GM12878 (cell line): ENCODE measurements at regions not wholly inside any gene's neighbourhood (a gene's known extent, or its start where the extent isn't known, plus 50 kb on each side); places are given as distances from the start of the nearest gene placed in this dataset.

Source experiments
- ATAC-seq: fragments of 200-7000 bp; cut with Tn5 transposase; 3 replicates; pipeline ENCODE4 v1.9.1; 2020; ENCODE audit warnings: mild to moderate bottlenecking, moderate library complexity
- BruUV-seq: library from RNA; stranded (reverse); fragments of 400-500 nt; replicated peaks from 2 replicates; lab custom pipeline; 2021; lab: Mats Ljungman, UMichigan
- CTCF ChIA-PET: fragments of 300-600 bp; sonication (Branson Sonifier 250); formaldehyde crosslinking; extraction: SDS; loops from one replicate; lab custom pipeline; 2021; ENCODE audit warnings: inconsistent platforms; lab: Yijun Ruan, JAX
- POLR2A ChIA-PET: fragments of 350-600 bp; formaldehyde crosslinking; extraction: SDS; loops from one replicate; lab custom pipeline; 2021; ENCODE audit warnings: inconsistent platforms; lab: Charles Lee
- RAD21 ChIA-PET: fragments of 300-600 bp; sonication (Branson Sonifier 250); formaldehyde crosslinking; loops from one replicate; lab custom pipeline; 2023; ENCODE audit warnings: antibody characterized with exemption; ENCODE audit not compliant: unreplicated experiment; lab: Charles Lee
- SMC1A ChIA-PET: fragments of 300-600 bp; sonication (Branson Sonifier 250); formaldehyde crosslinking; loops from one replicate; lab custom pipeline; 2023; ENCODE audit not compliant: unreplicated experiment, uncharacterized antibody; lab: Charles Lee
- DNase-seq: peaks from one replicate; pipeline ENCODE4 v3.0.0-alpha.2; 2011; ENCODE audit warnings: low read depth, low spot score
- FAIRE-seq: peaks from 3 replicates; lab custom pipeline; 2011; peaks lifted over from hg19 to GRCh38; lab: Jason Lieb, UNC
- H2AFZ ChIP-seq: 2 replicates; pipeline ENCODE4 v1.6.0; 2011; ENCODE audit warnings: low read depth, low read length, control low read depth; ENCODE audit not compliant: control insufficient read depth
- H3K27ac ChIP-seq: 2 replicates; pipeline ENCODE4 v1.5.1; 2011; ENCODE audit warnings: control low read depth; ENCODE audit not compliant: control insufficient read depth, insufficient read depth
- H3K27me3 ChIP-seq, 2 experiments: replicated peaks in 1 of 2; 2 replicates each; pipeline versions ENCODE4 v1.6.0 to v1.6.1; 2011; ENCODE audit warnings: low read length in 1 of 2; ENCODE audit not compliant: control insufficient read depth in 2 of 2, insufficient read depth in 2 of 2
- H3K36me3 ChIP-seq, 2 experiments: 2 replicates each; pipeline ENCODE4 v1.5.1; 2011; ENCODE audit warnings: low read length in 1 of 2; ENCODE audit not compliant: control insufficient read depth in 2 of 2, insufficient read depth in 2 of 2
- H3K4me1 ChIP-seq: 2 replicates; pipeline ENCODE4 v1.6.1; 2011; ENCODE audit warnings: mild to moderate bottlenecking, low read length, moderate library complexity, mixed read lengths; ENCODE audit not compliant: control insufficient read depth, insufficient read depth
- H3K4me2 ChIP-seq: 2 replicates; pipeline ENCODE4 v1.6.0; 2011; ENCODE audit warnings: control low read depth; ENCODE audit not compliant: control insufficient read depth, insufficient read depth
- H3K4me3 ChIP-seq: fragments of 200-600 bp; sonication (generic); 2 replicates; pipeline ENCODE4 v1.5.1; 2016
- H3K79me2 ChIP-seq: 2 replicates; pipeline ENCODE4 v1.6.0; 2011; ENCODE audit warnings: low read length; ENCODE audit not compliant: control insufficient read depth, insufficient read depth
- H3K9ac ChIP-seq: 2 replicates; pipeline ENCODE4 v1.8.0; 2011; ENCODE audit warnings: low read length, control low read depth, mixed read lengths; ENCODE audit not compliant: control insufficient read depth, insufficient read depth
- H3K9me3 ChIP-seq: replicated peaks from 3 replicates; pipeline ENCODE4 v1.5.1; 2011; ENCODE audit warnings: mild to moderate bottlenecking, low read length; ENCODE audit not compliant: control insufficient read depth, insufficient read depth
- H4K20me1 ChIP-seq: 2 replicates; pipeline ENCODE4 v1.6.0; 2011; ENCODE audit not compliant: control insufficient read depth, insufficient read depth
- BACH1 ChIP-seq: fragments of 450-650 bp; IDR thresholded peaks from 2 replicates; pipeline ENCODE4 v1.6.1; 2017; ENCODE audit warnings: mild to moderate bottlenecking, borderline replicate concordance
- CREB1 ChIP-seq: IDR thresholded peaks from 2 replicates; pipeline ENCODE4 v1.6.1; 2012; ENCODE audit warnings: low read depth, mild to moderate bottlenecking, inconsistent platforms
- IKZF2 ChIP-seq, 2 experiments: fragments of 450-650 bp; IDR thresholded peaks; 2 replicates each; pipeline ENCODE4 v1.6.1; 2017; ENCODE audit warnings: mild to moderate bottlenecking in 2 of 2, moderate library complexity in 2 of 2
- MEF2B ChIP-seq: fragments of 450-650 bp; IDR thresholded peaks from 2 replicates; pipeline ENCODE4 v1.6.1; 2018; ENCODE audit warnings: mild to moderate bottlenecking, moderate library complexity; ENCODE audit not compliant: partially characterized antibody, poor library complexity, severe bottlenecking
- MXI1 ChIP-seq: fragments of 150-350 bp; IDR thresholded peaks from 2 replicates; pipeline ENCODE4 v1.6.1; 2011; ENCODE audit warnings: low read depth, mild to moderate bottlenecking, inconsistent platforms, low read length, improper control_type of control experiment
- SIX5 ChIP-seq: IDR thresholded peaks from 2 replicates; pipeline ENCODE4 v1.6.1; 2011; ENCODE audit warnings: mild to moderate bottlenecking, low read depth, low read length, moderate library complexity; ENCODE audit not compliant: severe bottlenecking
- SPI1 ChIP-seq: IDR thresholded peaks from 2 replicates; pipeline ENCODE4 v1.6.1; 2011; ENCODE audit warnings: low read depth, mild to moderate bottlenecking, low read length, moderate library complexity, borderline replicate concordance; ENCODE audit not compliant: insufficient read depth
- SREBF2 ChIP-seq: IDR thresholded peaks from 2 replicates; pipeline ENCODE4 v1.6.1; 2012; ENCODE audit warnings: mild to moderate bottlenecking, low read length
- WRNIP1 ChIP-seq: IDR thresholded peaks from 2 replicates; pipeline ENCODE4 v1.6.1; 2011; ENCODE audit warnings: low read depth, low read length, improper control_type of control experiment, borderline replicate concordance
- YBX1 ChIP-seq: fragments of 450-650 bp; IDR thresholded peaks from 2 replicates; pipeline ENCODE4 v1.6.1; 2016; ENCODE audit warnings: antibody characterized with exemption
- ZSCAN29 ChIP-seq: fragments of 450-650 bp; IDR thresholded peaks from 2 replicates; pipeline ENCODE4 v1.6.1; 2017; ENCODE audit warnings: mild to moderate bottlenecking, moderate library complexity
- WGBS: methylation state at CpG from one replicate; pipeline ENCODE4 v1.1.6; 2016; ENCODE audit warnings: low lambda C conversion rate; ENCODE audit not compliant: insufficient replicate concordance, insufficient coverage; ENCODE audit errors: missing lambda C conversion rate; 5-methylcytosine and 5-hydroxymethylcytosine counted together
- in situ Hi-C: fragments of 300-500 bp; cut with MboI; formaldehyde crosslinking; loops from 9 replicates; pipeline ENCODE4 v1.14.3; 2018; ENCODE audit warnings: mixed read lengths
- intact Hi-C: fragments of 100-400 bp; cut with micrococcal nuclease; formaldehyde crosslinking; loops from one replicate; pipeline ENCODE4 v1.14.2; 2022; ENCODE audit not compliant: unreplicated experiment
- TF ChIP-seq, protein P1 (sequence below): IDR thresholded peaks from 2 replicates; pipeline ENCODE4 v1.6.1; 2012; ENCODE audit warnings: improper control_type of control experiment, low read depth, low read length; ENCODE audit not compliant: insufficient replicate concordance

GRCh38 chr15:95226835-95227234 is 995.5 kb downstream of the MCTP2 start (continued):
- TF ChIP-seq, protein P1, sequence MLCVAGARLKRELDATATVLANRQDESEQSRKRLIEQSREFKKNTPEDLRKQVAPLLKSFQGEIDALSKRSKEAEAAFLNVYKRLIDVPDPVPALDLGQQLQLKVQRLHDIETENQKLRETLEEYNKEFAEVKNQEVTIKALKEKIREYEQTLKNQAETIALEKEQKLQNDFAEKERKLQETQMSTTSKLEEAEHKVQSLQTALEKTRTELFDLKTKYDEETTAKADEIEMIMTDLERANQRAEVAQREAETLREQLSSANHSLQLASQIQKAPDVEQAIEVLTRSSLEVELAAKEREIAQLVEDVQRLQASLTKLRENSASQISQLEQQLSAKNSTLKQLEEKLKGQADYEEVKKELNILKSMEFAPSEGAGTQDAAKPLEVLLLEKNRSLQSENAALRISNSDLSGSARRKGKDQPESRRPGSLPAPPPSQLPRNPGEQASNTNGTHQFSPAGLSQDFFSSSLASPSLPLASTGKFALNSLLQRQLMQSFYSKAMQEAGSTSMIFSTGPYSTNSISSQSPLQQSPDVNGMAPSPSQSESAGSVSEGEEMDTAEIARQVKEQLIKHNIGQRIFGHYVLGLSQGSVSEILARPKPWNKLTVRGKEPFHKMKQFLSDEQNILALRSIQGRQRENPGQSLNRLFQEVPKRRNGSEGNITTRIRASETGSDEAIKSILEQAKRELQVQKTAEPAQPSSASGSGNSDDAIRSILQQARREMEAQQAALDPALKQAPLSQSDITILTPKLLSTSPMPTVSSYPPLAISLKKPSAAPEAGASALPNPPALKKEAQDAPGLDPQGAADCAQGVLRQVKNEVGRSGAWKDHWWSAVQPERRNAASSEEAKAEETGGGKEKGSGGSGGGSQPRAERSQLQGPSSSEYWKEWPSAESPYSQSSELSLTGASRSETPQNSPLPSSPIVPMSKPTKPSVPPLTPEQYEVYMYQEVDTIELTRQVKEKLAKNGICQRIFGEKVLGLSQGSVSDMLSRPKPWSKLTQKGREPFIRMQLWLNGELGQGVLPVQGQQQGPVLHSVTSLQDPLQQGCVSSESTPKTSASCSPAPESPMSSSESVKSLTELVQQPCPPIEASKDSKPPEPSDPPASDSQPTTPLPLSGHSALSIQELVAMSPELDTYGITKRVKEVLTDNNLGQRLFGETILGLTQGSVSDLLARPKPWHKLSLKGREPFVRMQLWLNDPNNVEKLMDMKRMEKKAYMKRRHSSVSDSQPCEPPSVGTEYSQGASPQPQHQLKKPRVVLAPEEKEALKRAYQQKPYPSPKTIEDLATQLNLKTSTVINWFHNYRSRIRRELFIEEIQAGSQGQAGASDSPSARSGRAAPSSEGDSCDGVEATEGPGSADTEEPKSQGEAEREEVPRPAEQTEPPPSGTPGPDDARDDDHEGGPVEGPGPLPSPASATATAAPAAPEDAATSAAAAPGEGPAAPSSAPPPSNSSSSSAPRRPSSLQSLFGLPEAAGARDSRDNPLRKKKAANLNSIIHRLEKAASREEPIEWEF = no peak
- TF ChIP-seq BACH1 (no peak), YBX1 (no peak), MEF2B (no peak), SREBF2 (no peak), CREB1 (no peak), MXI1 (no peak), SIX5 (no peak), ZSCAN29 (no peak)
- TF ChIP-seq, all 136 proteins: peak for 0

- no peak overlapping the region for H3K4me3 ChIP-seq
- H3K4me2 ChIP-seq = no peak overlapping the region
- no peak overlapping the region for H3K27ac ChIP-seq
- ChIA-PET RAD21 (no interaction called here), CTCF (interaction anchor here (1.1 kb wide), 1 partner anchor 203 kb away, joined by 3 read pairs; no protein-coding TSS in a partner anchor), POLR2A (no interaction called here), SMC1A (interaction anchor here (0.6 kb wide), 1 partner anchor 658 kb away, joined by 3 read pairs; no protein-coding TSS in a partner anchor)
- H4K20me1 ChIP-seq = no peaks in the 10 kb centered on the region
- BruUV-seq = no TSS peak
- no peak for TF ChIP-seq WRNIP1
- TF ChIP-seq IKZF2 (IDR thresholded peaks at IDR 0.05) = no peak
- TF ChIP-seq SPI1 = peak; percentile 77
- DNase-seq = no peak
- no peaks in the 10 kb centered on the region for H3K9me3 ChIP-seq
- no peaks in the 10 kb centered on the region for H3K4me1 ChIP-seq
- no peak overlapping the region for H3K9ac ChIP-seq
- no peaks in the 10 kb centered on the region for H3K79me2 ChIP-seq
- intact Hi-C loops = no loop called here
- no peak overlapping the region for H2AFZ ChIP-seq
- in situ Hi-C loops = no loop called here
- H3K36me3 ChIP-seq = no peaks in the 10 kb centered on the region
- H3K27me3 ChIP-seq = no peaks in the 10 kb centered on the region
- FAIRE-seq = no peak
- WGBS = 11% methylated on average over 3 of the region's 3 CpGs
- peak; percentile 69 for ATAC-seq
Measured at GRCh38 chr15:95227235-95227634, 995.9 kb downstream of the MCTP2 start.
